ENCODE measurements at regions not wholly inside any gene's neighbourhood (a gene's known extent, or its start where the extent isn't known, plus 50 kb on each side); places are given as distances from the start of the nearest gene placed in this dataset.

- TF ChIP-seq POLR2AphosphoS5 (IDR thresholded peaks at IDR 0.05), result no peak
- TF ChIP-seq CTCF (IDR thresholded peaks at IDR 0.05), result no peak
- TF ChIP-seq POLR2A (IDR thresholded peaks at IDR 0.05), result no peak
- no peak for TF ChIP-seq EP300 (IDR thresholded peaks at IDR 0.05; ENCODE audit: low read depth)
Observed at GRCh38 chr1:90277270-90277669, 282.4 kb downstream of the ZNF326 start.

GRCh38 chr1:90274376-90274775, 279.5 kb downstream of the ZNF326 start:
- Histone ChIP-seq H3K36me3 (no peaks in the 10 kb centered on the region), H3K27ac (no peak overlapping the region), H3K4me3 (no peak overlapping the region), H3K9me3 (no peaks in the 10 kb centered on the region), H3K27me3 (no peaks in the 10 kb centered on the region), H3K4me1 (no peaks in the 10 kb centered on the region)
- TF ChIP-seq CTCF (IDR thresholded peaks at IDR 0.05) (no peak), POLR2AphosphoS5 (IDR thresholded peaks at IDR 0.05) (no peak), EP300 (IDR thresholded peaks at IDR 0.05; ENCODE audit: low read depth) (no peak), POLR2A (IDR thresholded peaks at IDR 0.05) (no peak)
- WGBS, 2 donors (ENCODE audit: low coverage in 1 of 2), result 67 to 82% methylated on average over 5 of the region's 5 CpGs
- in situ Hi-C loops (cut with MboI; ENCODE audit: low pct_ligation_motif_present in 1 of 4, low pct_unique_long_range_greater_than_20kb in 1 of 4, low sequenced_read_pairs in 3 of 4) (no loop called here), intact Hi-C loops (cut with DNase I; ENCODE audit: low total_unique reads) (no loop called here)
- DNase-seq, result no peak

More at GRCh38 chr1:90277270-90277669, 282.4 kb downstream of the ZNF326 start:
- in situ Hi-C loops (cut with MboI; ENCODE audit: low pct_ligation_motif_present in 1 of 4, low pct_unique_long_range_greater_than_20kb in 1 of 4, low sequenced_read_pairs in 3 of 4), result no loop called here
- Histone ChIP-seq H3K36me3 (no peaks in the 10 kb centered on the region), H3K27me3 (no peaks in the 10 kb centered on the region), H3K4me3 (no peak overlapping the region), H3K9me3 (no peaks in the 10 kb centered on the region), H3K4me1 (no peaks in the 10 kb centered on the region), H3K27ac (no peak overlapping the region)
- no peak for DNase-seq
- intact Hi-C loops (cut with DNase I; ENCODE audit: low total_unique reads), result no loop called here

GRCh38 chr1:90273241-90273774, 278.4 kb downstream of the ZNF326 start:
- no peak for DNase-seq
- TF ChIP-seq POLR2AphosphoS5 (IDR thresholded peaks at IDR 0.05) (no peak), POLR2A (IDR thresholded peaks at IDR 0.05) (no peak)
- no peaks in the 10 kb centered on the region for H3K27me3 ChIP-seq
- intact Hi-C loops (cut with DNase I; ENCODE audit: low total_unique reads) (no loop called here), in situ Hi-C loops (cut with MboI; ENCODE audit: low pct_ligation_motif_present in 1 of 4, low pct_unique_long_range_greater_than_20kb in 1 of 4, low sequenced_read_pairs in 3 of 4) (no loop called here)
- H3K36me3 ChIP-seq, result no peaks in the 10 kb centered on the region
- H3K4me1 ChIP-seq, result no peaks in the 10 kb centered on the region
- H3K27ac ChIP-seq, result no peak overlapping the region
- H3K9me3 ChIP-seq, result no peaks in the 10 kb centered on the region
- H3K4me3 ChIP-seq, result no peak overlapping the region

- Histone ChIP-seq H3K4me3 (no peak overlapping the region), H3K4me1 (no peaks in the 10 kb centered on the region), H3K27ac (no peak overlapping the region), H3K9me3 (no peaks in the 10 kb centered on the region), H3K27me3 (no peaks in the 10 kb centered on the region), H3K36me3 (no peaks in the 10 kb centered on the region)
- TF ChIP-seq EP300 (IDR thresholded peaks at IDR 0.05; ENCODE audit: low read depth) (no peak), POLR2AphosphoS5 (IDR thresholded peaks at IDR 0.05) (no peak), CTCF (IDR thresholded peaks at IDR 0.05) (no peak), POLR2A (IDR thresholded peaks at IDR 0.05) (no peak)
- intact Hi-C loops (cut with DNase I; ENCODE audit: low total_unique reads) (no loop called here), in situ Hi-C loops (cut with MboI; ENCODE audit: low pct_ligation_motif_present in 1 of 4, low pct_unique_long_range_greater_than_20kb in 1 of 4, low sequenced_read_pairs in 3 of 4) (no loop called here)
- no peak for DNase-seq
- 59 to 64% methylated on average over 2 of the region's 2 CpGs for WGBS, 2 donors (ENCODE audit: low coverage in 1 of 2)
Observed at GRCh38 chr1:90262791-90263190, 267.9 kb downstream of the ZNF326 start.

- Histone ChIP-seq H3K9me3 (no peaks in the 10 kb centered on the region), H3K4me1 (no peaks in the 10 kb centered on the region), H3K27me3 (no peaks in the 10 kb centered on the region), H3K4me3 (no peak overlapping the region), H3K27ac (no peak overlapping the region), H3K36me3 (no peaks in the 10 kb centered on the region)
- DNase-seq, result no peak
- in situ Hi-C loops (cut with MboI; ENCODE audit: low pct_ligation_motif_present in 1 of 4, low pct_unique_long_range_greater_than_20kb in 1 of 4, low sequenced_read_pairs in 3 of 4), result no loop called here
- TF ChIP-seq POLR2AphosphoS5 (IDR thresholded peaks at IDR 0.05) (no peak), POLR2A (IDR thresholded peaks at IDR 0.05) (no peak), EP300 (IDR thresholded peaks at IDR 0.05; ENCODE audit: low read depth) (no peak), CTCF (IDR thresholded peaks at IDR 0.05) (no peak)
- WGBS, 2 donors (ENCODE audit: low coverage in 1 of 2), result 81 to 86% methylated on average over 1 of the region's 1 CpG
- intact Hi-C loops (cut with DNase I; ENCODE audit: low total_unique reads), result no loop called here
Observed at GRCh38 chr1:90262286-90262685, 267.4 kb downstream of the ZNF326 start.

All from transverse colon (tissue), 4 donors.